GM19240 (cell line): ENCODE measurements at regions not wholly inside any gene's neighbourhood (a gene's known extent, or its start where the extent isn't known, plus 50 kb on each side); places are given as distances from the start of the nearest gene placed in this dataset.
"Not testable (repeated sequence)": the region's sequence is repeated elsewhere in the genome, so short reads cannot be mapped to it uniquely, and the experiment has no call there.

ENCODE experiments used
- DNase-seq: peaks from one replicate; pipeline ENCODE4 v3.0.0; 2011; ENCODE audit warnings: low spot score; ENCODE audit not compliant: insufficient read length

DNA sequence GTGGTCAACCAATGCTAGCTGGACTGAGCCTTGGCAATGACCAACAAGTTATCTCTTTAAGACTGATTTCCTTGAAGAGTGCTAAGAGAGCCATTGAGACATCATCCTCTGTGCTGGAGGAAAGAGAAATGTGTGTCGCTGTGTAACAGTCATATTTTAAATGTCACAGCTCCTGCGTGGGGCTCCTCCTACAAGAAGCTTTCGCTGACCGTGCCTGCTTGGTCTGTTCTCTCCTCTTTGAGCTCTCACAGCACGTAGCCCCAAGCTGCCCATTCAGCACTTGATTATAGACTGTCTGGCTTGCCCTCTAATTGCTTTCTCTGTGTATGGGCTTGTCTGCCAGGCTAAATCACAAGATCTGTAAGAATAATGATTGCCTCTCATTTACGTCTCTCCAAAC lies 221.3 kb downstream of the FOXD2 start:
- DNase-seq, result no peak

DNA sequence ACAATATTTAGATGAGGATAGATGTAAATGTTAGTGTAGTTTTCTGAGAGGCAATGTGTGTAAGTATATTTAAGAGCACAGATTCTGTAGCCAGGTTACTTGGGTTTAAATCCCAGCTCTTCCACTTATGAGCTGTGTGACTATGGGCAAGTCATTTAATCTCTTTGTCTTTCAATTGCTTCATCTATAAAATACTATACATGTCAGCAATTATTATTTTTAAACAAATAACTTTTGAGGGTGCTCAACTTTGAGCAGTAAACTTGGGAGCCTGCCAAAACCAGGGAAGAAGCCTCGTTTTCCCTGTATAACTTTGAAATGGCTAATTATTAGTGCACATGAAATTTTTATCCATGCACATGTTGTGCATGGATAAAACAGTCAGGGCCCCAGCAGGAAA lies 222.8 kb downstream of the FOXD2 start:
- no peak for DNase-seq

DNA sequence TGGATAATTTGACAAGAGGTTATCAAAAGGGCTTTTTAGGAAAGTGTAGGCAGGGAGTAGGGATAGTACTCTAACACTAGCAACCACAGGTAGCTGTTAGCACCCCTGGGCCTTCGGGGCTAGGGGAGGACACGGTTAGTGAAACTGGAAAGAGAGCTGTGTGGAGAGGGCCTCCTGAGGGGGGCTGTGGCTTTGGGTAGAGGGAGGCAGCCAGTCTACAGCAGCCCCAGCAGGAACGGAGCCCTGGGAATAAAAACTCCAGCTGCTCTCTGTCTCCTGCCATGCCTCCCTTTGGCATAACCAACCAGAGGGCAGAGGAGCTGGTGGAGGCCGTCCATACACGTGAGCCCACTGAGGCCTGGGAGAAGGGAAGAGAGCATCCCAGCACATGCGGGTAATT lies 223.2 kb downstream of the FOXD2 start:
- no peak for DNase-seq

DNA sequence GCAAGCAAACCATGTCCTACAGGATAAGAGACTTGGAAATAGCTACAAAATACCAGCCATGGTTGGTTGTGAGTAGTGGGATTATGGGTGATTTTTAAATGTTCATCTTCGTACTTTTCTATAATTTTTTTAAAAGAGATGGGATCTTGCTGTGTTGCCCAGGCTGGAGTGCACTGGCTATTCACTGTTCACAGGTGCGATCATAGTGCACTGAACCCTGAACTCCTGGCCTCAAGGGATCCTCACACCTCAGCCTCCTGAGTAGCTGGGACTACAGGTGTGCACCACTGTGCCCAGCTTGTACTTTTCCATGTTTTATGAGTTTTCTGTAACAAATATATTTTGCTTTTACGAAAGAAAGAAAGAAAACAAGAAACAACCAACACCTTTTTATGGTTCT lies 224.2 kb downstream of the FOXD2 start:
- no peak for DNase-seq

DNA sequence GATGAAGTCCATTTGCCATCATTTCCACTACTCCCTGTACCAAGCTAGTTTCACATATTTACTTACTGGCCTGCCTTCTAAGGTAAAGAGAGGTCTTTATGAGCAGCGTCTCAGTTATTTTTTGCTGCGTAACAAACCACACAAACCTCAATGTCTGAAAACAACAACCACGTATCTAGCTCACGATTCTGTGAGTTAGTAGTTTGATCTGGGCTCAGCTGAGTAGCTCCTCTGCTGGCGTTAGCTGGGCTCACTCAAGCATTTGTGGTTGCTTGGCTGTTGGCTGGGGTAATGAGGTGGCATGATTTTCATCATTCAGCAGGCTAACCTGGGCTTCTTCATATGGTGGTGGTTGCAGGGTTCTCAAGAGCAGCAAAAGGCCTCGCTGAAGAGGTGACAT lies 225.4 kb downstream of the FOXD2 start:
- DNase-seq, result no peak

DNA sequence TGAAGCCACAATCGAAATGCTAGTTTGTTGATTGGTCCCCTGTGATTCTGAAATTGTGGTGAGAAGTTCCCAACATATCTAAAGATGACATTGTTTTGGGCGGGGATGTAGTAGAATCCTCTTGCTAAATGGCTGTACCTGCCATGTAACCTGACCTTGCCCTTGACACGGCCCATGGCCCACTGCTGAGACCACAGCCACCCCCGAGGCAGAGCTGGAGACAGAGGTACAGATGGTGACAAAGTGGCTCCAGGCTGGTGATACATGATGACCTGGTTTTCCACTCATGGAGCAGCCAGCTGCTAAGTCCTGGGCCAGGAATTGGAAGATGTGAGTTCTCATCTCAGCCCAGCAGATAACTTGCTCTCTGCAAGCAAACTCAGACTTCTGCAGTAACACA lies 226.5 kb downstream of the FOXD2 start:
- no peak for DNase-seq

DNA sequence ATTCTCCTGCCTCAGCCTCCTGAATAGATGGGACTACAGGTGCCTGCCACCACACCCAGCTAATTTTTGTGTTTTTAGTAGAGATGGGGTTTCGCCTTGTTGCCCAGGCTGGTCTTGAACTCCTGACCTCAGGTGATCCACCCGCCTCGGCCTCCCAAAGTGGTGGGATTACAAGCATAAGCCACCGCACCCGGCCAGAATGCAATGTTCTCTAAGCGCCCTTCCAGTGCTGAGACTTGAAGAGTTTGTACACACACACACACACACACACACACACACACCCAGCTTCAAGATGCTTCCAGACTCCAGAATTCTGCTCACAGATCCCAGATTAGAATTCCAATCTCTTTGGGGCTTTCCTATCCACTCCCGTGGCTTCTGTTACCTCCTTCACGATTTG lies 227.1 kb downstream of the FOXD2 start:
- not testable (repeated sequence) for DNase-seq

DNA sequence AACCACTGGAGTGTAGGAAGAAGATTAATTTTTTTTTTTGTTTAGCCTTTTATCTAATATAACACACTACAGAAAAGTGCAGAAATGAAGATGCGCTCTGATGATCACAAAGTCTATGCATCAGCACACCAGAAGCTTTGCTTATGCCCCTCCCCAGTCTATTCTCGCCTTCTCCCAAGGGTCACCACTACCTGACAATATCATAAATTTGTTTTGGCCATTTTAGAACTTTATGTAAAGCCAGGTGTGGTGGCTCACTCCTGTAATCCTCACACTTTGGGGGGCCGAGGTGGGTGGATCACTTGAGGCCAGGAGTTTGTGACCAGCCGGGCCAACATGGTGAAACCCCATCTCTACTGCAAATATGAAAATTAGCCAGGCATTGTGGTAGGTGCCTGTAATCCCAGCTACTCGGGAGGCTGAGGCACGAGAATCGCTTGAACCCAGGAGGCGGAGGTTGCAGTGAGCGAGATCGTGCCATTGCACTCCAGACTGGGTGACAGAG lies 231.3 kb downstream of the FOXD2 start:
- DNase-seq, result no peak

DNA sequence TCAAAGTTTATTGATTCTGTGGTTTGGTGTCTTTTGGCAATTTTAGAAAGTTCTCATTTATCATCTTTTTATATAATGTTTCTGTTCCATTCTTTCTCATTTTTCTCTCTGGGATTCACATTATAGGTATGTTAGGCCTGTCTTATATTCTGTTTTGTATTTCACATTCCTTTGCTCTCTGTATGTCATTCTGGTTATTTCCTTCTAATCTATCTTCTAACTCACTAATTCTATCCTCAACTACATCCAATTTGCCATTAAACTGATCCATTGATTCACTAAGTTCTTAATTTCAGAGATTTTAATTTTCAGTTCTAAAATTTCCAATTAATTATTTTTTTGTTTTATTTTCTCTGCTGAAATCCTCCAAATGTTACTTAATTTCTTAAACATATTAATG lies 234.8 kb downstream of the FOXD2 start:
- no peak for DNase-seq

DNA sequence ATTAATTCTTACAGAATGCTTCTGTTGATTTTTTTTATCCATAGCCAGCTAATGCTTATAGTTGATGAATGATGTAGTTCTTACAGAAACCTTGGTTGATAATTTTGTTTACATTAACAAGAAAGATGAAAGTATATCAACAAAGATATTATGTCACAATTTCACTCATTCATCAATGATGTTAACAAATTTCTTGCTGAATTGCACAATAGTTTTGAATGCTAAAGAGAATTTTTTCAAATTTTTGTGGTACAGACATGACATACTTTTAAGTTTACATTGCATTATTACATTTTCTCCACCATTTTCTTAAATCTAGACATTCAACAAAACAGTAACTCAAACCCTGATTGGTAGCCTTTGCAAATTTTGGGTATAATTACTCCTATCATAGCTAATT lies 236.3 kb downstream of the FOXD2 start:
- no peak for DNase-seq

DNA sequence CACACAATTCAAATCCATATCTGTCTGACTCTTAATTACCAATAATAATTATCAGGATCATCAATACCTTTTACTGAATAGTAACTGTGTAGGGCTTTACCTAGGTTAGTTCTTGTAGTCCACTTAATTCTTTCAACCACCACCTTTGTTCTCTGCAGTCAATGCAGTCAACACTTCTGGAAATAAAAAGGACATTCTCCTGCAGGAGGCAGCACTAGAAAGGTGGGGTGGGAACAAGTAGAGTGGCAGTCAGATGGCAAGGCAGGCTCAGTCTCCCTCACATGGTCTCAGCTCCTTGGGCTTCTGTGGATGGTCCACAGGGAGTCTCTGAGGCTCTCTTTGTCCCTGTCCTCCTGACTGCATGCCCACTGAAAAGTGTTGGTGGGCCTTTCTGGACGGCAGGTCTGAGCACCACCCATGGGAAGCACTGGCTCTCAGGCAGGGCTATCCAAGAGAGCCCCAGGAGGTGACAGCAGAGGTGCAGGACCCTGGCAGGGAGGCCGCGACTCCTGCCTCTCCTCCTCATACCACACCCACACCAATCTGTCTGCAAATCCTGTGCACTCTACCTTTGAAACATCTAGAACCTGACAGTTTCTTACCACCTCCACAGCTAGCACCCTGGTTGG lies 237.3 kb downstream of the FOXD2 start:
- DNase-seq, result no peak

DNA sequence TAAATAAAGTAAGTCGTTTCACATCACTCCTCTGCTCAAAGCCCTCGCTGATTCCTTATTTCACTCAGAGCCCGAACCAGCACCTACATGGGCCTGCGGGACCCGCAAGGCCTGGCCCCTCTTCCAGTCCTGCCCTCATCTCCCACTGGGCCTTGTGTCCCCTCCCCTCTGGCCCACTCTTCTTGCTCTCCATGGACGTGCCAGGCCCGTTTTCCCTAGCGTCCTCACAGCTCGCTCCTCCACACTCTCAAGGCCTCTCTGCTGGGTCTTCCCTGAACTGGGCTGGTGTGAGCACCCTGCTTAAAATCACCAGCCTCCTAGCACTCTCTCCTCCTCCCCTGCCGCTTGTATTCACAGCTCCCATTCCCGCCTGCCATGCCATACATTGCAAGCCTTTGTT lies 237.9 kb downstream of the FOXD2 start:
- DNase-seq, result no peak

DNA sequence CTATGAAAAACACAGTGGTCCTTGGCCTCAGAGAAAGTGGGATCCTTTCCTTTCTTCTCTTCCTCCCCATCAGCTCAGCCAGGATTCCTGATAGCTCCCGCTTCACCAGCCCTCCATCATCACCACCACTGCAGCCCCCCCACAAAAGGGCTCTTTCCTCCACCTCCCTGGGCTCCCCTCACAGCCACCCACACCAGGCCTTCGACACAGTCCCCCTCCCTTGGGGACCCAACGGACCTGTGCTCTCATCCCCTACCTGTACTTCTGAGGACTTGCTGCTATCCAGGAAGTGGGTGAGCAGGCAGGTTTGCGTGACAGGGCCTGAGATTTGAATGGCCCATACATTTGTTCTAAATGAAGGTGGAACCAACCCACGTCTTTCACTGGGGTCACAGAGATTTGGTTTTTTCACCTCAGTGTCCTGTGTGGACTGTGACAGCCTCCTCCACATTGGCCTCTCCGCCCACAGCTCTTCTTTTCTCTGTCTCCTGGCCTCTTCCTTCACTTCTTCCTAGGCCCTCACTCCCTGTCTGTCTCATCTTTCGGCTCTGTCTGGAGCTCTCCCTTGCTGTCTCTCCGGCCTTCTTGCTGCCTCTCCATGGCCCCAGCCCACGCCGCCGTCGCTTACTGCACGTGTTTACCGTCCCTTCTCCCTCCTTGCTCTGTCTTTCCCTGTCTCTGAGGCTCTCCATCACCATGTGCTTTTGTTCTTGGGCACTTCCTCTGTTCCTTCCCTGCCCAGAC lies 238.6 kb downstream of the FOXD2 start:
- no peak for DNase-seq

DNA sequence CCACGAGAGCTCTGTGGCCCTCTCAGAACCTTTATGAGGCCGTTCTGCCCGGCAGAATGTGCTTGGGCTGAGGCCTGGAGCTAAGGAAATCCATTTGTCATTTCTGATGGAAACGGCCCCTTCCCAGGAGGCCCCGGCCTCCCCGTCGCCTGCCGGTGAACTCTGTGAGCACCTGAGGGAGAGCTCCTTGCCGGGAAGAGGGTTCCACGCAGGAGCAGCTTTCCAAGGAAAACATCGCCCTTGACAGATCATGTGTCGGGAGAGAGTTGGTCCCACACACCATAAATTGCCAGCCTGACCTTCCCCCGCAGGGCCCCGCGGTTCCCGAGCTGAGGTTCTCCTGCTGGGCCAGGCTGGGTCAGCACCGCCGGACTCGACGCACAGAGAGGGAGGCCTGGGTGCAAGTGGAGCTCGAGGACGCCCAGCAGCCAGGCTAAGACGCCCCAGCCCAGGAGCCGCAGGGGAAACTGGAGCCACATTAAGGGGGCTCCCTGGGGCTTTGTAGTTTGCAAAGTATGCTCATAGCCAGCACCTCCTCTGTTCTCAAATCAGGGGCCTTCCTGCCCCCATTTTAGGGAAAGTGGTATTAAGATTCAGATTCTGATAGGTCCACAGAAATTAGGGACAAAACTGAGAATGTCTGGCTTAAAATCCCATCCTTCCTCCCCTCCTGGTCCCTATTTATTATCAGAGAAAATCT lies 239.5 kb downstream of the FOXD2 start:
- no peak for DNase-seq

DNA sequence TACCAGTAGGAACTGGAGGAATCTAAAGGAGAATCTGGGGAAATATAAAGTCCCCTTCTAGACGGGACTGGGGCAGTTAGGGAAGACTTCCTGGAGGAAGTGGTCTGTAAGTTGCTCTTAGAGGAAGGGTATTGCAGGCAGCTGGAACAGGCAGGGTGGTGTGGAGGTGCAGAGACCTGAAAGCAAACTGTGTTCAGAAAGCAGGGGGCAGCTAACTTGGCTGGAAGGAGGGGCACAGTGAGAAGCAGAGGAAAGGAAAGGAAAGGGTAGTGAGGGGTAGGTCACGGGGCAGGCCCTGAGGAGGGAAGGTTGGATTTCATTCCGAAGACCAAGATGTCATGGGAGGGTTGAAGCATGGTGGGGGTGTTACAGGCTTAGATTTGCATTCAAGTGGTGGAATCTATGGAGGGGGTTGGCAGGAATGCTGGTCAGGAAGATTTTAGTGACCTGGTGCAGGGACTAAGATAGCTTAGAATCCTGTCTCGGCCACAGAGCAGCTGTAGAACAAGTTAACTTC lies 240.7 kb downstream of the FOXD2 start:
- DNase-seq, result no peak

DNA sequence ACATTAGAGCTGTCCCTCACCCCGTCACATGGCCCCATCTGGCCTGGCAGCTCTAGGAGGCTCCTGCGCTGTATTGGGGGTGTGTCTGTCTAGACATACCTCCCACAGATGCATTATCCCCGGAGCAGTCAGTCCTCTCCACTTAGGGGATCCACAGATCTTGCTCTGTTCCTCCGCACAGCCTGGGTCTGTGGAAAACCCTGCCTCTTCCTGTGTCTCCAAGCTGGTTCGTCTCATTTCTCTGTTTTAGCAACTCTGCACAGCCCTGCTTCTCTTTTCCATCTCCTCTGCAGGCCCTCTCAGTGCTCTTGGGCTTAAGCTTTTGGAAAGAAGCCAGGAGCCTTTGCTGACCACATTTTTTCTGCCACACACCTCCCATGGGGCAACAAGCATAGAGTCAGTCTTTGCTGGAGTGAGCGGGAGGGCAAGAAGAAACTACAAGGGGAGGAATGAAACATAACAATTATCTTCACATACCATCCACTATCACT lies 241.5 kb downstream of the FOXD2 start:
- no peak for DNase-seq

DNA sequence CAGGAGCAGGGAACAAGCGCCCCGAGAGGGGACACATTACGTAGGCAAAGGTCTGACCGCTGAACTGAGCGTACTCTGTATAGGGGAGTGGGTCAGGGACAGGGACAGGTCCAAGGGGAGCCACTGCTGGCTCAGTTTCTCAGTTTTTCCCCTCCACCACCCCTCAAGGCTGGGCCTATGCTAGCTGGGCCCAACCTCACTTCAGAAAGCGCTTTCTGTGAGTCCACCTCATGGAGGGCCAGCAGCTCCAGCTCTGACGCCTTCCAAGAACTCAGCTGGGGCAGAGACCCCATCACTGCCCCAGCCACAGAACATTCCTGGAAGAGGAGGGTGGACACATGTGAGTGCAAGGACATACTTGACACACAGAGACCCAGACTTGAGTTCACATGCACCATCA lies 242.0 kb downstream of the FOXD2 start:
- no peak for DNase-seq

DNA sequence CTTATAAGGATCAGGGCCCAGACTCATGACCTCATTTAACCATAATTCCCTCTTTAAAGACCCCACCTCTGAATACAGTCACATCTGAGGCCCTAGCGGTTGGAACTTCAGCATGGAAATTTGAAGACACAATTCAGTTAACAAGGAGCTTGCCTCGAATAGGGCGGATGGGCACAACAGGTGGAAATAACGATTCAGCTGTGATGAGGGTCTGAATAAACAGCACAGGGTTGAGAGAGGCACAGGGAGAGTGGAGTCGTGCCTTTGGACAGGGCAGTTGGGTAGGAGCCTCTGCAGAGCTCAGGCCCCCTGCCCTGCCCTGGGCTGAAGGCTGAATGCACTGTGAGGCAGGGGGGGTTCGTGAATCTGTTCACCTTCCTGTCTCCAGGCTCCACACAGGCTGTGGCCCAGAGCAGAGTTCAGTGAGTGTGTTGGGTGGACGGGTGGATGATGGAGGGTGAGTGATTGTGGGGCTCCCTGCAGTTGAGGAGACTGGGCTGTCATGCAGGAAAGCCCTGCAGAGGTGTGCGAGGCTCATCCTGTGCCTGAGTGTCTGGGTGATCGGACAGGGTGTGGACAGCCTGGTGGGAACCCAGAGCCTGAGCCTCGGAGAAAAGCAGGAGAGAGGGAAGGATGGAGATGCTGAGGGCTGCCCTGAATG lies 243.1 kb downstream of the FOXD2 start:
- DNase-seq, result no peak

DNA sequence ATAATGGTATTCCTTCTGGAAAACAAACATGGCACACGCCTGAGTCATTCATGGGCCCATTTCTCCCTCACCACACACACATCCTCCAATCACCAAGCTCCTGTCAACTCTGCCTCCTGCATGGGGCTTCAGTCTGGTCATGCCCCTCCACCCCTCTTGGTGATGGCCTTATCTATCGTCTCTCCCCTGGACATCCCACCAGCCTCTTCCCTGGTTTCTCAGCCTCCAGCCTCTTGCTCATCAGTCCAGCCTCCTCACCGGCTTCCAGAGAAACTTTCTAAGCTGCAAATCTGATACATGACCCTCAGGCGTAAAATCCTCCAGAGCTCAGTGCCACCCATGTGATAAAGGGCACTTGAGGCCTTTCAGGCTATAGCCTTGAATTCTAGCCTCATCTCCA lies 243.9 kb downstream of the FOXD2 start:
- DNase-seq, result no peak

DNA sequence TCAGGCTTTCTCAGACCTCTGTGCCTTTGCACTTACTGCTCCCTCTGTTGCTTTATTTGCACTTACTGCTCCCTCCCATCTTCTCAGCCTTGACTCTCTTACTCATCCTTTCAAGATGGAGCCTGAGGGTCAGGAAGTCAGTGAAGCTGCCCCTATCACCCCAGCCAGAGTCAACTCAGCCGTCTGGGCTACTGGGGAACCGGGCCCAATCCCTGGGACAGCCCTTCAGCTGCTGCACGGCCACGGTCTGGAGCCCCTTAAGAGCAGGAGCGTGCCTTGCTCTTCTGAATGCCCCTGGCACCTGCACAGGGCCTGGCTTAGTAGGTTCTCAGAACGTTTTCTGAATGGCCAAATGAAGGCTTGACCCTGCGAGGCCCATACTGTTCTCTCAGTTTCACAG lies 244.4 kb downstream of the FOXD2 start:
- no peak for DNase-seq

DNA sequence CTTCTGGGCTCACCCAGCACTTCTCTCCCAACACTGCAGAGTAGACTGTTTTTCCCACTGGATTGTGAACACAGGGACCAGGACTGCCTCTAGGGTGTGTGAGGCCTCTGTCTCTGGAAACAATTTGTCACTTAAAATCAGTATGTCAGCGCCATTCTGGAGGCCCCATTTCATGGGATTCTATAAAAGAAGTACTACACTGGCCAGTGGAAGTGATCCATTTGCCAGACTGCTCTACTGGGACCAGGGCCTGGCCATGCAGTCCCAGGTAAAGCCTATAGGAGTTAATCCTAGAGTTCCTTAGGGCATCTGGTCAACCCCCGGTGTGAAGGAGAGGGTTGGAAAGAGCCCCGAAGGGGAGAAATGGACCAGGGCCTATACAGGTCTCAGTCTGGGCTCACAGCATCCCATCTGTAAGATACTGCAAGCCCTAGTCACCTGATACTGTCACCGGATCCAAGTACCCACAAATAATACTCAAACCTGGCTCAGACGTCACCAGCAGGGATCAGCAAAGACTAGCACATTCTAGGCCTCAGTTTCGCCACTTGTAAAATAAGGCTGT lies 245.0 kb downstream of the FOXD2 start:
- DNase-seq, result no peak
